ENCODE measurements at regions not wholly inside any gene's neighbourhood (a gene's known extent, or its start where the extent isn't known, plus 50 kb on each side); places are given as distances from the start of the nearest gene placed in this dataset.
"Not testable (repeated sequence)": the region's sequence is repeated elsewhere in the genome, so short reads cannot be mapped to it uniquely, and the experiment has no call there.

DNA sequence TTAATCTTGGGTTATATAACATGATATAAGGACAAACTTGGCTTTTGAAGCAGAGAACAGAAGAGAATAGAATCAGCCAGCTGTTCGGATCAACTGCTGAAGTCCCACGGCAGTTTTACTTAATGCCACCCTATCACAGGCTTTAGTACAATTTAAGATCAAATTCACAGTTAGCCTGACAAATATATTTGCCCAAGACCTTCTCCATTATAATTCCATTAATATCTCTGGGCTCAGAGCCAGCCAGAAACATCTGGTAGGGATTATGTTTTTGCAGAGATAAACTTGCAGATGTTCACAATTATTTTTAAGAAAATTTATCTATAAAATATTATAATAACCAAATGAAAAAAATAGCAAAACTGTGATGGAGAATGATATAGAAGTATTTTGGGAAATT lies 381.4 kb downstream of the RAD51AP2 start:
- DNase-seq (ENCODE audit: low spot score), result no peak

DNA sequence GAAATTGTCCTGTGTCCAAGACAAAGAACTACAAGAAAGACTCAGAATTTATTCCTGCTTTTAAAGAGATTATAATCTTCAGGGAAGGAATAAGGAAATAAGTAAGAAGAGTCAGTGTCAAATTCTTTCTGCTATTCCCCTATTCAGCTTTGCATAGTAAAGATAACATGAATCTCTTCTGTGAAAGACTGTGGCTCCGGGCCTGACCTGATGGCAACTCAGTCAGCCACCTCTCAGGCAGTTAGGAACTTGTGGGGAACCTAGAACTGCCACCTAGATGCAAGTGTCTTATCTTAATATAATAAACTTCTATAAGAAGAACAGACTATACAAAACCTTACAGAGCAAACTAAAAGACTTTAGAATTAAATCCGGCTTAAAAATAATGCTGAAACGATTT lies 382.0 kb downstream of the RAD51AP2 start:
- DNase-seq (ENCODE audit: low spot score), result no peak

DNA sequence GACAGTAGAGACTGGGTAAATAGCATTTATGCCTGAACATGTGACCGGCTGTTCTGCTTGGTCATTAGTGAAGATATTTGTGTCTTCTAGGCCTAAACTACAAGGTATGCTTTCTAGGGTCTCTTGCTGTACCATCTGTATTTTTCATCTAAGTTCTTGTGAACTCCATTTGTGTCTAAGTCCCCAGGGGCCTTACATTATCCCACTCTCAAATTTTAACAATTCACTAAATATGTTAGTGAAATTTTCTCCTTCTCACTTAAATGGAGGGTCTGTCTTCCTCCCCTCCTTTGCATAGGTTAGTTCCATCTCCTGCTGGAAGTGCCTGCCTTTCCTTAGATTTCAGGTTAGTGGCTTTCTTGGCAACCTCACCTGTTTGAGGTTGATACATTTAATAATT lies 382.6 kb downstream of the RAD51AP2 start:
- no peak for DNase-seq (ENCODE audit: low spot score)

DNA sequence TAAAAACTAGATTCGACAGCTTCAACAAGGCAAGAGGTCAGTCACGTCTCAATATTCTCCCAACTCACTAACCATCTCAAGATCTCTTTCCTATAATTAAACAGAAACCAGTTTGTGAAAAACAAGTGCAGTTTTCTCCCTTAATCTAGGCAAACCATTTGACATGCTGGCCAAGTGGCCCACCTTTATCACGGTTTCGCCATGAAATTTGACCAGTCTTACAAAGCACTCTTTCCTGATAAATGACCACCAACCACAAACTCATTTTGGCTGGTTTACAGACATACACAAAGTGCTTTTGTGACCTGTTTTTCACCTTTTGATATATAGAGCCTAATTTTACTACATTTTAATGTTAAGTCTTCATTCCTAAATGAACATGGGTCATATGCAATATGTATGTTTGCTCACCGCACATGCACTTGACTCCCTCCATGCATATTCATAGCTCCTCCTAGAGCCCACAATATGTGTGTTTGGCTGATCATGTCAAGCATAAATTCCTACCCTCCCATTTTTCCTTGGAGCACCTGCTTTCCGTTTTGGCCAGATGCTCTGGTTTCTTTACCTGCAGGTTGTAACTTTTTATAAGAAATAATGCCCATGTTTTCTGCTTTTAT lies 385.1 kb downstream of the RAD51AP2 start:
- DNase-seq (ENCODE audit: low spot score), result no peak

DNA sequence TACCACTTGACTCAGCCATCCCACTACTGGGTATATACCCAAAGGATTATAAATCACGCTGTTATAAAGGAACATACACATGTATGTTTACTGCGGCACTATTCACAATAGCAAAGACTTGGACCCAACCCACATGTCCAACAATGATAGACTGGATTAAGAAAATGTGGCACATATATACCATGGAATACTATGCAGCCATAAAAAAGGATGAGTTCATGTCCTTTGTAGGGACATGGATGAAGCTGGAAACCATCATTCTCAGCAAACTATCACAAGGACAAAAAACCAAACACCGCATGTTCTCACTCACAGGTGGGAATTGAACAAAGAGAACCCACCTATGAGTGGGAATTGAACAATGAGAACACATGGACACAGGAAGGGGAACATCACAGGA lies 387.6 kb downstream of the RAD51AP2 start:
- not testable (repeated sequence) for DNase-seq (ENCODE audit: low spot score)

DNA sequence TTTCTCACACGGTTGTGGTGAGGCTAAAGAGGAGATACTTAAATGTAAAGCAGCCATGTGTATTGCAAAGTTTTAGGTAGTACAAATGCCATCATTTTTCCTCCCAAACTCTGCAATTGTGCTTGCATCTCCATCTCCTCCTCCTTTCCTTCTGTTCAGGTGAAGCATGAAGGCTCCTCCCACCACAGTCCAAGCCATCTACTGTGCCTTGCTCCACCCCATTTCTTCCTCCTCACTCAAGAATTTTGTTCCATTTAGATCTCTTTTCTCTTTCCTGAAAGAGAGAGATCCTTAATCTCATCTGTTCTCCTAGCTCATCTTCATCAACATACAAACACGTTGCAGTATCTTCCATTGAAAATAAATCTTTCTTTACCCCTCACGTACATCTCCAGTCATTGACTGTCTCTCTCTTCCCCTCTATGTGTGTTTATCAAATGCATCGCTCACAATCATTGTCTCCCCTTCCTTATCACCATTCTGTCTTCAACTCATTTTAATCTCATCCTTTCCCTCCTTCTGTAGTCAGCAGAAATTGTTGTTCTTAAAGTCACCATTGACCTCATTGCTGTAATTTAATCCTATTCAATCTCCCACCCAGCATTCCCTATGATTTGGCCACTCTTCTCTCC lies 392.1 kb downstream of the RAD51AP2 start:
- no peak for DNase-seq (ENCODE audit: low spot score)

DNA sequence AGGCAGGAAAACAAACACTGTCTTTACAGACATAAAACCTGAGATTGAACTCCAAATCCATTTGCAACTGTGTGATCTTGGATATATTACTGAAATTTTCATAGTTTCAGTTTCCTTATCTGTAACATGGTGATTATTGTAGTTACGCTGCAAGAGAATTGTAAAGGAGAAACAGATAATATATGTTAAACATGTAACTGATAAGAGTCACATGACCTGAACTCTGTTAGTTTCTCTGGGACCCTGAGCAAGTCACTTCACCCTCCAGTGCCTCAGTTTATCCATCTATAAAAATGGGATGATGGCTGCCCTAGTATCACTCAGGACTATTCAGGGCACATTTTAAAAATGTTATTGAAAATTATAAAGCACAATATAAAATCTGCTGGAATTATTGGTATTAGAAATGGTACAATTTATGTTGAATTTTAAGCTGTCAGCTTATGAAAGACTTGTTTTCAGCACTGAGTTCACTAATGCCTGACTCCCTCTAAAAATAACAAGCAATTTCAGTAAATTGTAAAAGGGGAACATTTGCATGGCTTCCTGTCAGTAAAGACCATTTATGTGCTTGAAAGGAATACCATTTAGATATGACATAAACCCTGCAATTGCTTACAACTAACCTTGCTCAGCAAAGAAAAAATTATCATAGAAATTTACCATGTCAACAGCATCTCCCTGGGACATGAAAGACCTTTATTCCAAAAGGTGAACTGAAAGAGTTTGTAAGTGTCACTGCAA lies 393.5 kb downstream of the RAD51AP2 start:
- DNase-seq (ENCODE audit: low spot score), result no peak

DNA sequence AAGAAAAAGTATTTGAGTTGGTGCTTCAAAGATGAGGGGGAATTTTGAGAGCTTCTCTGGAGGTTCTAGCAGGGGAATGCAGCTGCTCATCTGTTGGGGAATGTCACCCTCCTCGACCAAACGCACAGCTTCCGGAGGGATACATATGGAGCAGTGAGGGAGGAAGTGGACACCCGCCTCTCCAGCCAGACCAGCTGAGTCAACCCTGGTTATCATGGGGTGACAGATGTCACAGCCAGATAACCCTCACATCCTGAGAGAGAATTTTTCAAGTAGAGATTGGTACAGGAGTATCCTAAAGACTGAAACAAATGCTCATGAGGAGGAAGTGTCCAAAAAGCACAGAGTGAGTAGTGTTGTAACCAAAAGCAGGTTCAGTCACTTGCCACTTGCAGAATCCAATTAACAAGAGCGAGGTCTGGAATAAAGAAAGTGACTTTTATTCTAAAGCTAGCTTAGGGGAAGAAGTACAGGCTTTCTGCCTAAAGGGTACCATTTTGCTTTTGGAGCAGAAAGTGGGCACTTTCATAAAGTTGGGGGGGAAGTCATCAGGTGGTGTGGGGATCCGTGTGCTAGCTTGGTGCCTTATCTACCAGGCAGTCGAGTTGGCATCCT lies 395.2 kb downstream of the RAD51AP2 start:
- no peak for DNase-seq (ENCODE audit: low spot score)

DNA sequence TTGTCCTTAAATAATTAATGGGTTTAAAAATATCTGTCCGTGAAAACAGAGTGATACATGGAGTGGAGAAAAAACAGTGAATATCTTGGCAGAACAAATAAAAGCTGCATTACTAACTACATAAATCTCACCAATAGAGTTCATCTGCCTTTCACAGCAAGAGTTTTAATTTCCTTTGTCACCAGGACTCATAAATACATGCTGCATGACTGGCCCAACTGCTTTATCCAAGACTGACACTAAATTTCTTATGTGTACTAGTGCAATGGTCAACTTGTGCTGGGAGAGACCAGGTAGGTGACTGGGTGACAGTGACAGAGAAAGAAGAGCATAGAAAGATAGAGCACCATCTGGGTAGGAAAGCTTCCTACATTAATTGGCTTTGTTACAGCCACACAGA lies 402.8 kb downstream of the RAD51AP2 start:
- DNase-seq (ENCODE audit: low spot score), result no peak

DNA sequence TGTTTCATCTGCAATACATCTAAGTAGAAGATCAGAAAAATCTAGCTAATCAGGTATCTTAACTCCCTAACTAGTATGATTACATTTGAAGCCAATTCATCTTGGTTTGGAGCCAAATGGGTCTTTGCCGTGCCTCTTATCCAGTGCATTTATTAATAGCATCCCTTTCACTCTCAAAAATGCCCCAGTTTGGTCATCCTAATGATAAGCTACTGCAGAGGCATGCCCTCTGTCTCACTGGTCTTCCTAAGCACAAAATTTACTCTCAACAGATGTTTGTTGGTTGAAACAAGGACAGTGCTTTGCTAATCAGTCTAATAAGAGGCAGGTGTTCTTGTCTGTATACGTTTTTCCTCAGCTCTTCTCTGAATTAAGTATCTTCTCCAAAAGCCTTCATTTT lies 403.2 kb downstream of the RAD51AP2 start:
- DNase-seq (ENCODE audit: low spot score), result no peak

DNA sequence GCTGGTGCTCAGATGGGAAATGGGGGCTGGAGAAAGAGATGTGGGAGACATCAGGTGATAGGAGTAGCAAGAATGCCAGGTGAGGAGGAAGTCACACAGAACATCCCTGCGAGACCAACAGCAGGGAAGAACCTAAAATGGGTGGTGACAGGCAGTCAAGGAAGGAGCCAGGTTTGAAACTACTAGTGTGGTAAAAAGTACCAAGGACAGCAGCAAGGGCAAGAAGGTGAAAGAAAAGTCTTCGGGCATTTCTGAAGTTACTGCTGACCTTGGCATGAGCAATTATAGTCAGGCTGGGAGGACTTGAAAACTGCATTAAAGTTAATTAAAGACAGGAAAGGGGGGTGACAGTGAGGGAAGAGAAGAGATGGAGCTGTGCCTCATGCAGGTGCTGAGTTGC lies 410.4 kb downstream of the RAD51AP2 start:
- no peak for DNase-seq (ENCODE audit: low spot score)

DNA sequence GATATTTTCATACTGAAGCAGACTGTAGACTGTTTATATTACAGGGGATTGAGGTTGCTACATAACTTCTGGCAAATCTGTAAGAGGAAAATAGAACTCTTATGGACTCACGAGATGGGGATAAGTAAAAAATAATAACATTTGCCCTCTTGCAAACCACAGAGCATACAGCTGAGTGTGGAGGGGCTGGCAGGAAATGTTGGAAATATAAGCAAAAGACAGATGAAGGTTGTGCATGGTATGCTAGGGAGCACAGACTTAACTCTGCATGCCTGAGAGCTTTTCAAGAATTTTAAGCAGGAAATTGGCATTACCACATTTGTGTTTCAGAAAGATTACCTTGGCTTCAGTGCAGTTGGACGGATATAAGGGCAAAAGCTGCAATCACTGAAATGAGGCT lies 411.1 kb downstream of the RAD51AP2 start:
- DNase-seq (ENCODE audit: low spot score), result no peak

DNA sequence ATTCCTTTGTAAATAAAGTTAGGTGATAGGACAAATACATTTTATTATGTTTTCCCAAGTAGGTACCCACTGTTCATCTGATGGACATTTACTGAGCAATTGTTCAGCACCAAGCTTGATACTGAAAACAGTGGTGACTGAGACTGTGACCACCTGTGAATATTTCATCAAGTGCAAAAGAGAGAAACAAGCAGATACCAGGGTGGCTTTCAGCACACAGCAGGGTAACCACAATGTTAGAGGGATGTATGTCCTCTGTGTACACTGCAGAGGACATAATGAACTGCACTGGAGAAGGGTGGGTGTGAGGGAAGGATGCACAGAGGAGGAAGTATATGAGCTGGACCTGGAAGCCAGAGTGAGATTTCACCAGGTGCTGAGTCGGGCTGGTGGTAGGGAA lies 411.8 kb downstream of the RAD51AP2 start:
- no peak for DNase-seq (ENCODE audit: low spot score)

DNA sequence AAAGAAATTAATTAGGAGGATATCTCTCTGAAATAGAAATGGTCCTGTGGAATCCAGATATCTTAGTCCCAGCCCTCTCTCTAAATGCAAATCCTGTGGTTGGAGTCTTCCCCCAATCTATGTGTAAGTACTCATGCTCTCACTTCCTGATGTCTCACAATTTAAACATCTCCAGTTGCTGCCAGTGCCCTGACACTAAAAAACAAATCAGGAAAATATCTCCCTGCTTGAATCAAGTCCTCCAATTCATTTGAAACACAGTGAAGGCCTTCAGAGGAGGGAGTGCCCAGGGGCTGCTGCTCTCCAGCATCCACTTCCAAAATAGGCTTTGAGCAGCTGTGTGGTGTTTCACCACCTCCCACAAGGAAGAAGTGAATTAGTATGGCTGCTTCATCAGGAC lies 413.8 kb downstream of the RAD51AP2 start:
- no peak for DNase-seq (ENCODE audit: low spot score)

DNA sequence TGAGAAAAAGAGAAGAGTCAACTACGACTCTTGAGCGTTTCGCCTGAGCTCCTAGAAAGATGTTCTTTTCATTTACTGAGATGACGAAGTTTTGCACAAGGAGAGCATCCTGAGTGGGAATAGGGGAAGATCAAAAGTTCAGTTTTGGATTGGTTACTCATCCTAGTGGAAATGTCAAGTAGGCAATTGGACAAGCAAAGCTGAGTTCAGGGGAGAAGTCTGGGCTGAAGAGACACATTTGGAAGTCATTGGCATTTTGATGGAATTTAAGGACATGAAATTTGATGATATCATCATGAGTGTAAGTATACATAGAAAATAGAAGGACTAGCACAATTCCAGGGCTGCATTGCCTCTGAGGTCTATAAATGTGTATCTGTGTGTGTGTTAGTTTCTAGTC lies 416.6 kb downstream of the RAD51AP2 start:
- DNase-seq (ENCODE audit: low spot score), result no peak

DNA sequence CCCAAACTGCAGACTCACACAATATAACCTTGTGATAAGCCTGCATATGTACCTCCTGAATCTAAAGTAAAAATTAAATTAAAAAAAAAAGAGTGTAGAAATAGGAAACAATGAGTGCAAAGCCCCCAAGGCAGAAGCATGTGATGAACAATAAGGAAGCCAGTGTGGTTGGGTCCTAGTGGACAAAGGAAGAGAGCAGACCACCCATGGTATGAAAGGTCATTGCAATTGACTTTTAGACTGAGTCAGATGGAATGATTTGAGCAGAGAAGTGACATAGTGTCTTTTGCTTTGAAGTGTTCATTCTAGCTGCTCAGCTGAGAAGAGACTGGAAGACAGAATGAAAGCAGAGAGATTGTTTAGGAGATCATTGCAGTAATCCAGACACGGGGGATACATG lies 417.1 kb downstream of the RAD51AP2 start:
- no peak for DNase-seq (ENCODE audit: low spot score)

DNA sequence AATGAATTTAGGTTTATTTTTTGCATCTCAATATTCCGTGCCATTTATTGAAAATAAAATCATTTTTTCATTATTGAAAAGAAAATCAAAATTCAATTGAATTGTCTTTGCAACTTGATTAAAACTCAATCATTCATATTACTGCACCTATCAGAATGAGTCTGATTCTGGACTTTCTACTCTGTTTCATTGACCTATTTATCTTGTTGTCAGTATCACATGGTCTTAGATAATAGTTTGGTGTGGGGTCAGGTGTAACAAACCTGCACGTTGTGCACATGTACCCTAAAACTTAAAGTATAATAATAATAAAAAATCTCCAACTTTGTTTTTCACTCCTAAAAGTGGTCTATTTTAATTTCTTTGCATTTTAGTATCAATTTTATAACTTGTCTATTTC lies 422.9 kb downstream of the RAD51AP2 start:
- DNase-seq (ENCODE audit: low spot score), result no peak

DNA sequence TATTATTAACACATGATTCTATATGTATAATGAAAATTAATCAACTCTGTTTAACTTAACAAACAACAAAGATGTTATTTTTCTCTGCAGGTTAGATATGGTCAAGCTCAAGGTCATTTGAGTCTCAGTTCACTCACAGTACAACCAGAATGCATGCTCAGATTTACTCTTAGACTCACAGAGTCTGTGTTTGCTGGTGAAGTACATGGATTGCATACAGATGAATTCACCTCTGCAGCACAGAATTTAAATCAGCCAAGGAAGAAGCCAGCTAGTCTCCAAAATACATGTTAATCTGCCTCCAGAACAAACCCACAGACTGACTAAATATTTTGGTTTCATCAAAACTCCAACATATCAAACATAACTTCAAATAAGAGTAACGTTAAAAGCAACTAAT lies 424.5 kb downstream of the RAD51AP2 start:
- DNase-seq (ENCODE audit: low spot score), result no peak

DNA sequence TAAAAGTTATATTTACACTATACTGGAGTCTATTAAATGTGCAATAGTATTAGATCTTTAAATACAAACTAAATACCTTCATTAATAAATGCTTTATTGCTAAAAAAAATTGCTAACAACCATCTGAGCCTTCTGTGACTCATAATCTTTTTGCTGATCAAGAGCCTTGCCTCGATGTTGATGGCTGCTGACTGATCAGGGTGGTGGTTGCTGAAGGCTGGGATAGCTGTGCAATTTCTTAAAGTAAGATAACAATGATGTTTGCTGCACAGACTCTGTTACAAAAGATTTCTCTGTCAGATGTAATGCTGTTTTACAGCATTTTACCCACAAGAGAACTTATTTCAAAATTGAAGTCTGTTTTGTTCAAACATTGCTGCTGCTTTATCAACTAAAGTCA lies 421.4 kb upstream of the CYRIA start:
- DNase-seq (ENCODE audit: low spot score), result no peak

DNA sequence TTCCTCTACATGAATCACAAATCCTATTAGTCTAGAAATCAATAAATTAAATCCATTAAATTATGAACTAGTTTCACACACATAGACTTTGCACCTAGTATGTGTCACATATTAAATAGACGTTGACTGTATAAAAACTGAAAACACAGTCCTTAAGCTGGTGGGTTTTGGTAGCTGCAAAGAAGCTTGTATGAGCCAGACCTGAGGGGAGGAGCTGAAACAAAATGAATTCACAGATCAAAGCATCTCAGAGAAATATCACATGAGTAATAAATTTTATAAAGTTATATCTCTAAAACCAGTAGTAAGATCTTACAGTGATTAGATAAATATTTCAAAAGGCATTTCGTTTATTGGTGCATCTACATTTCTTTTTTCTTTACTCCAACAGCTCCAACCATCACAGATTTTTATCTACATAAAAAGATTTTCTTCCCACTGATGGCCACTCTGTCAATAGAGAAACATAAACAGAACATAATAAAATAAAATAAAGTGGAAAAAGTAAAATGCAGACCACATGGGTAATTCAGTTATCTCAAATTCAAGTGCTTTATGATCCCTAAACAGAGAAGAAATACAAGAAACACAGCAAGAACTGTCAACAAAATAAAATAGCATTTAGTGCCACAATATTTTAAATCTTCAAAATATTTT lies 420.0 kb upstream of the CYRIA start:
- DNase-seq (ENCODE audit: low spot score), result no peak

DNA sequence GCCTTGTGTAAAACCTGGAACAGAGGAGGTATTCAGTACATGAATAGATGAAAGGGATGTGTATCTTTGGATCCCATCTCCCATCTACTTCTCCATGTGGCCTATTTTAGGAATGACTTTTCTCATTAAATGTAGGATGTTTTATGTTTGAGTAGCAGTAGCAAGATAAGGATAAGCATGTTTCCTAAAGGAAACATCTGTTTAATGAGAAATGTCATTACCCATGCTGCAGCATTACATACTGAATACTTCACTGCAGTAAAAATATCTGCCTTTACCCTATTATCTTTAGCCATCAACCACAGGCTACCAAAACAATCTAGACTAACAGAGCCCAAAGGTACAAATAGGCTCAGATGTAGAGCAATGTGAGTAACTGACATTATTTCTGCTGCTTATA lies 419.2 kb upstream of the CYRIA start:
- DNase-seq (ENCODE audit: low spot score), result no peak

DNA sequence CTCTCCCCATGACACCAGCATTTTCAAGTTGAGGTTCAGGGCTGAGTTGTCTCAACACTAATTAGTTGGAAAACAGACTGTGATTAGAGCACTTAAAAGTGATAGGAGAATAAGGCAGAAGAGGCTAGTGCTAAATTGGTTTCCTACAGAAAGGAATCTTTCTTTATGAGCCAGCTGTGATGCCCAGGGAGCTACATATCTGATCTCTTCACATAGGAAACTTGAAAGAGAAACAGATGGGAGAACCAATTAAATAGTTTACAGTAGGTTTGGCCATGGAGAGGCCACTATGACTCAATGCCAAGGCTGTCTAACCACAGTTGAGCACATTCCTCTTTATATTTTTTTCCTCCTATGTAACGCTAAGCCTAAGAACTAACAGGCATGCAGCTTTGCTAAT lies 418.3 kb upstream of the CYRIA start:
- DNase-seq (ENCODE audit: low spot score), result no peak

Data from ureter (tissue), 1 donor.